HPDE6-E6E7 (cell line): ENCODE measurements at regions not wholly inside any gene's neighbourhood (a gene's known extent, or its start where the extent isn't known, plus 50 kb on each side); places are given as distances from the start of the nearest gene placed in this dataset.

Experiments used
- DNase-seq: peaks from one replicate; pipeline ENCODE4 v3.0.0; 2011; ENCODE audit warnings: missing footprints; ENCODE audit errors: extremely low spot score

GRCh38 chr2:118738524-118739308 lies 108.7 kb downstream of the EN1 start:
- peak; percentile 85 for DNase-seq

DNA sequence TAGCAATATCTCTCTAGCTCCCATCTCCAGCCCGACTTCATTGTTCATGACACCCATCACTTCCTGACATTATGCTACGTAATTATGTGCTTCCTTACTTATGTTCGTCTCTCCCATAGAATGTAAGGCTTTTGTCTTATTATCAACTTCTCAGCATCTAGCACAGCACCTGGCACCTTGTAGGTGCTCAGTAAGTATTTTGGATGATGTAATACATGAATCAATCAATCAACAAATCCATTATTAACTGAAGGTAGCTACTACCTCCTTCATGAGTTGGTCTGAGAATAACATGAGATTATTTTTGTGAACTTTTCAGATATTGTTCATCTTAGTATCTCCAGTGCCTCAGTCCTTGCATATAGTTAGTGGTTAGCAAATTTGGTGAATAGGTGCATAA lies 109.3 kb downstream of the EN1 start:
- DNase-seq: no peak

DNA sequence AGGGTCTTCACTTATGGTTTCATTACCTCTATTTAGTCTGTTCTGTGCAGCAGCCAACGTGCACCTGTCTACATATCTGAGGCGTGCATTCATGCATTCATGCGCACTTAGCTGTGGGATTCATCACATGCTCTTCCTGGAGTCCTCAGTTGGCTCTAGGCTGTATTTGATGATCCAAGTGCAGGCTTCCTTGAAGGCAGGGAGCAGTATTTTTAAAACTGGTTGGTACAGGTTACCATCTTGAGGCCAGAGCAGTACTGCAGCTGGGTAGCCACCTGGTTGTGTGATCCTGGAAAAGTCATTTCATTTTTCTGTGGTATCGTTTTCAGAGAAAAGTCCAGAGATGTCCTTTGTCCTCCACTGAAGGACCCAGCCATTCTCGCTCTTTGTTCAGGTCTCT lies 109.8 kb downstream of the EN1 start:
- no peak for DNase-seq

DNA sequence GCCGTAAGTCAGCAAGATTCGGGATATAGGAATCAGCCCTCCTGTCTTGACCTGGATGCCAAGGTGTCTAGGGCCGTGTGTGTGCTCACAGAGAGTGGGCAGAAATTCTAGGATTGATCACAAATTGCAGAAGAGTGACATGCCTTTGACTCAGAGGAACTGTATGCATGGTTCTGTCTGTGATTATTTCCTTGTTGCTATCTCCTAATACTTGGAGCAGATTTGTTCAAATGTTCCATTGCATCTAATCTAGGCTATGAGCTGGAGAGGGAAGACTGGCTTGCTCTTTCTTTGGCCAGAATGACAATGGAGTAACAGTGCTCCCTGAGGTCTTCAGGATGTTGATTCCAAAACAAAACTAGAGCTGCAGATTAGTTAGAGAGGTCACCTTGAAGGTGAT lies 115.0 kb downstream of the EN1 start:
- DNase-seq: no peak

GRCh38 chr2:118731413-118731812 lies 116.0 kb downstream of the EN1 start:
- no peak for DNase-seq

- DNase-seq: no peak
These were observed 117.0 kb downstream of the EN1 start for GRCh38 chr2:118730405-118730804.

GRCh38 chr2:118729760-118730159 lies 117.7 kb downstream of the EN1 start:
- no peak for DNase-seq

DNA sequence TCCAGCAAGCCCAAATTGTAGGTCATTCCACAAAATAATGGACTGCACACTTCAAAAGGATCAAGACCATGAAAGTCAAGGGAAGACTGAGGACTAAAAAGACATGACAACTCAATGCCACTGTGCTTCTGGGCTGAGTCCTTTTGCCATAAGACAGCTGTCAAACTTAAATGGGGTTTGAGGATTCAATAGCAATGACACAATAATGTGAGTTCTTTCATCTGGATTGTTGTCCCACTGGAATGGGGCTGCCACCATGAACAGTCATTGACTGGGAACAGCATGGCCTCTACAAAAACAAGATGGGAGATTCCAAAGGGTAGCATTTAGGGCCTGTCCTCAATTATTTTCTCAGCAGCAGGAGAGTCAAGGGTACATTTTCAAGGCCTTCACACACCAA lies 118.5 kb downstream of the EN1 start:
- DNase-seq: no peak

- DNase-seq: no peak
These were observed 120.6 kb downstream of the EN1 start for GRCh38 chr2:118726821-118727220.

- no peak for DNase-seq
These were observed 124.1 kb downstream of the EN1 start for GRCh38 chr2:118723394-118723793.

DNA sequence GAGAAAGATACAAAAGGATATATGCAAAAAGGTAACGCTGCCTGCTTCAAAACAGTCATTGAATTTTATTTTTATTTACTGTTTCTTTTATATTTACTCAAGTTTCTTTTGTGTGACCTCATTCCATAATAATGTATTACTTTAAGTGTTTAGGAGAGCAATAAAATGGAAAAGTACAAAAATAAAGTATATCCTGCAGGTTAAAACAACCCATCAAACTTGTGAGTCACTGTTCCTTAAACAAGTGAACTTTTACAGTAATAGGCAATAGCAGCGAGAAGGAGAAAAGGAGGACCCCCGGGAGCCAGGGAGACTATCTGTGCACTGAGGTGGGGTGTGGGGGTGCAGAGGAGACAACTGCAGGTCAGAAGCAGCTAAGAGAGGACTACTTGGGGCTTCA lies 124.5 kb downstream of the EN1 start:
- no peak for DNase-seq

- DNase-seq: peak; percentile 66
These were observed 125.5 kb downstream of the EN1 start for GRCh38 chr2:118721817-118722551.

DNA sequence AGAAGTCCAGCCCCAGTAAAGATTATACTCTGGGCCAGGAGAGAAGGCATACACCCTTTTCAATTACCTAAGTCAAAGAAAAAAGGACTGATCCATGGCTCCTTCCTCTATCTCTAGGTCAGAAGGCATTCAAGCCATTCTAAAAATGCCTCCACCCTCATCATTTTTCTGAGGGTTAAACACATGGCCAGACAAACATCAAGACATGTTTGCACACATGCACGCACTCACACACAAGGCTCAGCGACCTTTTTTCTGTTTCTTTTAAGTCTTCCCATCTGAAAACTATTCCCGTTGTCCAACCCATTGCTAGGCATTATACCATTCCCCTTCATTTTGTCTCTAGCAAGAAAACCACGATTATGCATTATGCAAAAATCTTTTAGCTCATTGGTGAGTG lies 126.6 kb downstream of the EN1 start:
- no peak for DNase-seq

- DNase-seq: no peak
These were observed 128.5 kb downstream of the EN1 start for GRCh38 chr2:118718921-118719320.

DNA sequence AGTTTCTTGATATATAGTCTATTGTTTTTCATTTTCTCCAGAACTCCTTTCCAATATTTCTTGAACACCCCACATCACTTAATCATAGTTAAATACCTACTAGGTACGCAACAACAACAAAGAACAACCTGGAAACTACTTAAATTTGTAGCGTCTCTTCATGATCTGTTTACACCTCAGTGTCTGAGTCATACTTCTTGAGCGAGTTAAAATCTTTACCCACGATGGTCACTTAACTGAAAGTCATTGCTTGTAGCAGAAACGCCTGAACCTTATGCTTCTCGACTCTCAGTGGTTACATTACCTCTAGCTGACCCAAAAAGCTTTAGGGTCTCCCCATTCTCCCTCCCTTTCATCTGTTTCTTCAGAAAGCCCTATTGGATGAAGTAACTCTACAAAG lies 131.3 kb downstream of the EN1 start:
- no peak for DNase-seq

DNA sequence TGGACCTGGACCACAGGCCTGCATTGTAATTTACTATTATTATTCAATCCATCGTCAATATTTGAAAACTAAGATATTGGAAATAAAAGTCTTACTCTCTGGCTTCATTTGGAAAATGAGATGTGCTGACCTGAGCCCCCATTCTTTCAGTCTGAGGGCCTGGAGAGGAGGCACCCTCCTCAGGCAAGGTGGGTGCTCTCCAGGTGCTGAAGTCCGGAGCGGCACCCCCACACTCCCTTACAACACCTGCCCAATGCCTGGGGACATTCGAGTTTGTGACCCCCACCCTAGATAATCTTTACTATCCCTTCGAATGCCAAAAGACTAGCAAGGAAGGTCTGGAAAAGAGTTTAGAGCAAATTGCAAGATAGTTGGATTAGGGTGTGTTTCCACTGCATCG lies 133.3 kb downstream of the EN1 start:
- no peak for DNase-seq

GRCh38 chr2:118711603-118712002 lies 135.8 kb downstream of the EN1 start:
- no peak for DNase-seq

GRCh38 chr2:118710481-118710880 lies 137.0 kb downstream of the EN1 start:
- DNase-seq: no peak

GRCh38 chr2:118709786-118710185 lies 137.7 kb downstream of the EN1 start:
- DNase-seq: no peak

DNA sequence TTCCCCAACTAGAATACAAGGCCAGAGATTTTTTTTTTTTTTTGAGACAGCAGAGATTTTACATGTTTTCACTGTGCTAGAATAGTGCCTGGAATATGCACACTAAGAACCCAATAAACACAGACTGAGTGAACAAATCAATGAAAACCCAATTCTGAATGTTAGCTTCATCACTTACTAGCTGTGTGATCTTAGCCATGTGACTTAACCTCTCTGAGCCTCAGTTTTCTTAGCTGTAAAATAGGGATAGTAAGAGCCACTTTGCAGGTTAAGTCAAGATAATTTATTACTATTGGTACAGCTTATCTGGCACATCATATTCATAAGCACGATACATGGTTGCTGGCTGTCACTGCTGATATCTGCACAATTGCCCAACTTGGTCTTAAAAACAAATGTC lies 140.6 kb downstream of the EN1 start:
- no peak for DNase-seq

DNA sequence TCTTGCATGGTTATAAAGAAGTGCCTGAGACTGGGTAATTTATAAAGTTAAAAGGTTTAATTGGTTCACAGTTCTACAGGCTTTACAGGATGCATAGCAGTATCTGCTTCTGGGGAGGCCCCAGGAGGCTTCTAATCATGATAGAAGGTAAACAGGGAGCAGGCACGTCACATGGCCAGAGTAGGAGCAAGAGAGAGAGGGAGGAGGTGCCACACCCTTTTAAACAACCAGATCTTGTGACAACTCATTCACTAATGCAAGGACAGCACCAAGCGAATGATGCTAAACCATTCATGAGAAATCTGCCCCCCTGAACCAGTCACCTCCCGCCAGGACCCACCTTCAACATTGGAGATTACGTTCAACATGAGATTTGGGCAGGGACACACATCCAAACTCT lies 141.1 kb downstream of the EN1 start:
- DNase-seq: no peak

- DNase-seq: no peak
These were observed 142.4 kb downstream of the EN1 start for GRCh38 chr2:118705032-118705431.

GRCh38 chr2:118699447-118700175 lies 147.8 kb downstream of the EN1 start:
- no peak for DNase-seq
